WTC11 (cell line): ENCODE measurements at regions not wholly inside any gene's neighbourhood (a gene's known extent, or its start where the extent isn't known, plus 50 kb on each side); places are given as distances from the start of the nearest gene placed in this dataset.

Source experiments
- TF ChIP-seq, protein P1 (sequence below): sonication (generic); formaldehyde crosslinking; IDR thresholded peaks from 2 replicates; pipeline ENCODE4 v1.8.0; 2023; ENCODE audit warnings: missing genetic modification reagents, mild to moderate bottlenecking, borderline replicate concordance
- TF ChIP-seq, protein P2 (sequence below): fragments of 200-600 bp; IDR thresholded peaks from 2 replicates; pipeline ENCODE4 v1.8.0; 2022; ENCODE audit warnings: antibody characterized with exemption

DNA sequence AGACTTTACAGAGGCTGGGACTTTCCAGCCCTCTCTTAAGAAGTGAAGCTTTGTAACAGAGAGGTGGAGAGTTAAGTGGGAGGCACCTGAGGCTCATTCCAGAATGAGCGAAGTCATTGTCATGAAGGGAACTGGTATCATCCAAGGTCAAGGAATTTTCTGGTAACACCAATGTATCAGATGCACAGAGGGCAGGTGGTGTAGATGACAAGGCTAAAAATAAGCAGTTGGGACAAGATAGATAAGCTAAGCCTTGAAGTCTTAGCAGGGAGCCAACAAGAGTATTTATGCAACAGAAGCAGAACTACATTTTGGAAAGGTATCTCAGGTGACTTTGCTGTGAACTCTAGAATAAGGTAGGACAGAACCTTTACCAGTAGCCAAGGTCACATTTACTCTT is 257.0 kb upstream of the AUTS2 start:
- TF ChIP-seq, protein P1, sequence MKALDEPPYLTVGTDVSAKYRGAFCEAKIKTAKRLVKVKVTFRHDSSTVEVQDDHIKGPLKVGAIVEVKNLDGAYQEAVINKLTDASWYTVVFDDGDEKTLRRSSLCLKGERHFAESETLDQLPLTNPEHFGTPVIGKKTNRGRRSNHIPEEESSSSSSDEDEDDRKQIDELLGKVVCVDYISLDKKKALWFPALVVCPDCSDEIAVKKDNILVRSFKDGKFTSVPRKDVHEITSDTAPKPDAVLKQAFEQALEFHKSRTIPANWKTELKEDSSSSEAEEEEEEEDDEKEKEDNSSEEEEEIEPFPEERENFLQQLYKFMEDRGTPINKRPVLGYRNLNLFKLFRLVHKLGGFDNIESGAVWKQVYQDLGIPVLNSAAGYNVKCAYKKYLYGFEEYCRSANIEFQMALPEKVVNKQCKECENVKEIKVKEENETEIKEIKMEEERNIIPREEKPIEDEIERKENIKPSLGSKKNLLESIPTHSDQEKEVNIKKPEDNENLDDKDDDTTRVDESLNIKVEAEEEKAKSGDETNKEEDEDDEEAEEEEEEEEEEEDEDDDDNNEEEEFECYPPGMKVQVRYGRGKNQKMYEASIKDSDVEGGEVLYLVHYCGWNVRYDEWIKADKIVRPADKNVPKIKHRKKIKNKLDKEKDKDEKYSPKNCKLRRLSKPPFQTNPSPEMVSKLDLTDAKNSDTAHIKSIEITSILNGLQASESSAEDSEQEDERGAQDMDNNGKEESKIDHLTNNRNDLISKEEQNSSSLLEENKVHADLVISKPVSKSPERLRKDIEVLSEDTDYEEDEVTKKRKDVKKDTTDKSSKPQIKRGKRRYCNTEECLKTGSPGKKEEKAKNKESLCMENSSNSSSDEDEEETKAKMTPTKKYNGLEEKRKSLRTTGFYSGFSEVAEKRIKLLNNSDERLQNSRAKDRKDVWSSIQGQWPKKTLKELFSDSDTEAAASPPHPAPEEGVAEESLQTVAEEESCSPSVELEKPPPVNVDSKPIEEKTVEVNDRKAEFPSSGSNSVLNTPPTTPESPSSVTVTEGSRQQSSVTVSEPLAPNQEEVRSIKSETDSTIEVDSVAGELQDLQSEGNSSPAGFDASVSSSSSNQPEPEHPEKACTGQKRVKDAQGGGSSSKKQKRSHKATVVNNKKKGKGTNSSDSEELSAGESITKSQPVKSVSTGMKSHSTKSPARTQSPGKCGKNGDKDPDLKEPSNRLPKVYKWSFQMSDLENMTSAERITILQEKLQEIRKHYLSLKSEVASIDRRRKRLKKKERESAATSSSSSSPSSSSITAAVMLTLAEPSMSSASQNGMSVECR (CRISPR knock-in tag), result no peak
- TF ChIP-seq, protein P2, sequence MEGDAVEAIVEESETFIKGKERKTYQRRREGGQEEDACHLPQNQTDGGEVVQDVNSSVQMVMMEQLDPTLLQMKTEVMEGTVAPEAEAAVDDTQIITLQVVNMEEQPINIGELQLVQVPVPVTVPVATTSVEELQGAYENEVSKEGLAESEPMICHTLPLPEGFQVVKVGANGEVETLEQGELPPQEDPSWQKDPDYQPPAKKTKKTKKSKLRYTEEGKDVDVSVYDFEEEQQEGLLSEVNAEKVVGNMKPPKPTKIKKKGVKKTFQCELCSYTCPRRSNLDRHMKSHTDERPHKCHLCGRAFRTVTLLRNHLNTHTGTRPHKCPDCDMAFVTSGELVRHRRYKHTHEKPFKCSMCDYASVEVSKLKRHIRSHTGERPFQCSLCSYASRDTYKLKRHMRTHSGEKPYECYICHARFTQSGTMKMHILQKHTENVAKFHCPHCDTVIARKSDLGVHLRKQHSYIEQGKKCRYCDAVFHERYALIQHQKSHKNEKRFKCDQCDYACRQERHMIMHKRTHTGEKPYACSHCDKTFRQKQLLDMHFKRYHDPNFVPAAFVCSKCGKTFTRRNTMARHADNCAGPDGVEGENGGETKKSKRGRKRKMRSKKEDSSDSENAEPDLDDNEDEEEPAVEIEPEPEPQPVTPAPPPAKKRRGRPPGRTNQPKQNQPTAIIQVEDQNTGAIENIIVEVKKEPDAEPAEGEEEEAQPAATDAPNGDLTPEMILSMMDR, result no peak
